ENCODE measurements at regions not wholly inside any gene's neighbourhood (a gene's known extent, or its start where the extent isn't known, plus 50 kb on each side); places are given as distances from the start of the nearest gene placed in this dataset.

DNA sequence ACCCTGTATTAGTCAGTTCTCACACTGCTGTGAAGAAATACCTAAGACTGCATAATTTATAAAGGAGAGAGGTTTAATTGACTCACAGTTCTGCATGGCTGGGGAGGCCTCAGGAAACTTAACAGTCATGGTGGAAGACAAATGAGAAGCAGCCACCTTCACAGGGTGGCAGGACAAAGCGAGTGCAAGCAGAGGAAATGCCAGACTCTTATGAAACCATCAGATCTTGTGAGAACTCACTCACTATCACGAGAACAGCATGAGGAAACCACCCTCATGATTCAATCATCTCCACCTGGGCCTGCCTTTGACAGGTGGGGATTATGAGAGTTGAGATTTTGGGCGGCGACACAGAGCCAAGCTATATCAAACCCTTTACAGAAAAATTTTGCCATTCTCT lies 722.4 kb downstream of the RAB28 start:
- intact Hi-C loops (cut with DNase I) = no loop called here
- DNase-seq (no peak), ATAC-seq (no peak)
- no peaks in the 10 kb centered on the region for H3K4me1 ChIP-seq
- H3K9me3 ChIP-seq = no peaks in the 10 kb centered on the region
- 69 to 77% (median 76%) methylated on average over 4 of the region's 4 CpGs for WGBS, 3 donors
- no peaks in the 10 kb centered on the region for H3K36me3 ChIP-seq (ENCODE audit: insufficient read depth in 1 of 2, low read depth in 1 of 2)
- H3K27me3 ChIP-seq (ENCODE audit: insufficient read depth in 3 of 3, low read length in 2 of 3) = no peaks in the 10 kb centered on the region
- no peak overlapping the region for H3K4me3 ChIP-seq
- TF ChIP-seq, protein P1, sequence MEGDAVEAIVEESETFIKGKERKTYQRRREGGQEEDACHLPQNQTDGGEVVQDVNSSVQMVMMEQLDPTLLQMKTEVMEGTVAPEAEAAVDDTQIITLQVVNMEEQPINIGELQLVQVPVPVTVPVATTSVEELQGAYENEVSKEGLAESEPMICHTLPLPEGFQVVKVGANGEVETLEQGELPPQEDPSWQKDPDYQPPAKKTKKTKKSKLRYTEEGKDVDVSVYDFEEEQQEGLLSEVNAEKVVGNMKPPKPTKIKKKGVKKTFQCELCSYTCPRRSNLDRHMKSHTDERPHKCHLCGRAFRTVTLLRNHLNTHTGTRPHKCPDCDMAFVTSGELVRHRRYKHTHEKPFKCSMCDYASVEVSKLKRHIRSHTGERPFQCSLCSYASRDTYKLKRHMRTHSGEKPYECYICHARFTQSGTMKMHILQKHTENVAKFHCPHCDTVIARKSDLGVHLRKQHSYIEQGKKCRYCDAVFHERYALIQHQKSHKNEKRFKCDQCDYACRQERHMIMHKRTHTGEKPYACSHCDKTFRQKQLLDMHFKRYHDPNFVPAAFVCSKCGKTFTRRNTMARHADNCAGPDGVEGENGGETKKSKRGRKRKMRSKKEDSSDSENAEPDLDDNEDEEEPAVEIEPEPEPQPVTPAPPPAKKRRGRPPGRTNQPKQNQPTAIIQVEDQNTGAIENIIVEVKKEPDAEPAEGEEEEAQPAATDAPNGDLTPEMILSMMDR (IDR thresholded peaks at IDR 0.05) = no peak
- no peak overlapping the region for H3K27ac ChIP-seq

DNA sequence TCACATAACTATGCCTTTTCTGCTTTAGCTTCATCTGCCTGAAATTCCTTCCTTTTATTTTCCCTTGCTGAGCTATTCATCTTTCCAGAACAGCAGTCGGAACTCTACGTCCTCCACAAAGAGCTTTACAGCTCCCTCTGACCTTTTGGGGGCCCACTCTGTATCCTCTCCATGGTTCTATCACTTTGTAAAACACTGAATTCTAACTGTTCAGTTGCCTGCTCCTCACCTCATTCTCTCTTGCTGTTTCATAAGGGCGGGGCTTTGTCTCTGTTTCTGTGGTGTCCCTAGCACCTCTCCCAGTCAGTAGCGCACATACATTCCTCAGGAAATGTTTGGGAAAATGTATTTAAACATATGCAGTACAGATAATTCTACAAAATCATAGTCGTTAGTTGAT lies 737.0 kb downstream of the RAB28 start:
- Histone ChIP-seq H3K4me1 (no peaks in the 10 kb centered on the region), H3K27ac (no peak overlapping the region), H3K36me3 (ENCODE audit: insufficient read depth in 1 of 2, low read depth in 1 of 2) (no peaks in the 10 kb centered on the region), H3K27me3 (ENCODE audit: insufficient read depth in 3 of 3, low read length in 2 of 3) (no peaks in the 10 kb centered on the region), H3K9me3 (no peaks in the 10 kb centered on the region), H3K4me3 (no peak overlapping the region)
- intact Hi-C loops (cut with DNase I) = no loop called here
- no peak for DNase-seq
- TF ChIP-seq, protein P1 (IDR thresholded peaks at IDR 0.05) = no peak
- ATAC-seq = no peak
- 62 to 75% (median 67%) methylated on average over 5 of the region's 5 CpGs for WGBS, 3 donors

DNA sequence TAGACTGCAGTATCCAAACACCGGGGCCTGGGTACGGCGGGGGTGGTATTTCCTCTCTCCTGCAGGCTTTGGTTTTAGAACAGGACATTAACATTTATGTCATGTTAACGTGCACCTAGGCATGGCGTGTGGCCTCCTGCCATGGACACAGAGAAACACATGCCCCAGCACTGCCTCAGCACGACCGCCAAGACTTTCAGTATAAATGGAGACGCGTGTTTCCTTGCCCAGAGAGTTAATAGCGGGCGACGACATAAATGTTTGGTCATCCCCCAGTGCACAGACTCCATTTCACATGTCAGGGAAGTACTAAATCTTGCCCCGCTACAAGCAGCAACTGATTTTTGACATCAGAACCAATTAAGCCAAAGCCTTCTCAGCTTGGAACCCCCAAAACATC lies 737.9 kb downstream of the RAB28 start:
- DNase-seq (no peak), ATAC-seq (no peak)
- WGBS, 3 donors = 72 to 78% (median 72%) methylated on average over 13 of the region's 13 CpGs
- intact Hi-C loops (cut with DNase I) = no loop called here
- TF ChIP-seq, protein P1 (IDR thresholded peaks at IDR 0.05) = no peak
- Histone ChIP-seq H3K4me1 (no peaks in the 10 kb centered on the region), H3K27ac (no peak overlapping the region), H3K27me3 (ENCODE audit: insufficient read depth in 3 of 3, low read length in 2 of 3) (no peaks in the 10 kb centered on the region), H3K4me3 (no peak overlapping the region), H3K9me3 (no peaks in the 10 kb centered on the region), H3K36me3 (ENCODE audit: insufficient read depth in 1 of 2, low read depth in 1 of 2) (no peaks in the 10 kb centered on the region)

DNA sequence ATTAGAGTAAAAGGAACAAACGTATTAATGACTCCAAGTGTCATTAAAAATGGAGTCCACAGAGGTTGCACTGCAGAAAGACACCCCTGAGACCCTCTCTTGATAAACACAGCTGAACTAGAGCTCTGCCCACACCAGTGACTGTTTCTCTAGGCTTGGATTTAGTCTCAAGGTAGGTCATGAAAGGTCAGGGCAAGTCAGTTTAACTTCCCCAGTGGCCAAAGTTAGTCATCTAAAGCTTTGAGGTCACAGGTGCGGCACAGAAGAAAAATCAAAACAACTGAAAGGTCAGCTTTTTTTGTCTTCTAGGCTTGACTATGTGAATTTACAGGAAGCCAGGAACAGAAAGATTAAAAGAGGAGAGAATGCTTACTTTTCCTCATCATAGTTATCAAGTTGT lies 749.6 kb downstream of the RAB28 start:
- Histone ChIP-seq H3K4me3 (no peak overlapping the region), H3K27ac (no peak overlapping the region), H3K36me3 (ENCODE audit: insufficient read depth in 1 of 2, low read depth in 1 of 2) (no peaks in the 10 kb centered on the region), H3K9me3 (no peaks in the 10 kb centered on the region), H3K4me1 (no peaks in the 10 kb centered on the region), H3K27me3 (ENCODE audit: insufficient read depth in 3 of 3, low read length in 2 of 3) (peaks cover 0 to 5% (median 3%) of the 10 kb centered on the region in 3 donors)
- intact Hi-C loops (cut with DNase I) = loop anchor here in 1 of 2 donors (5.0 kb wide), 1 partner anchor 813 kb away; no protein-coding TSS in a partner anchor
- ATAC-seq = no peak
- TF ChIP-seq, protein P1 (IDR thresholded peaks at IDR 0.05) = no peak
- WGBS, 3 donors = 16 to 31% (median 26%) methylated on average over 2 of the region's 2 CpGs
- no peak for DNase-seq

DNA sequence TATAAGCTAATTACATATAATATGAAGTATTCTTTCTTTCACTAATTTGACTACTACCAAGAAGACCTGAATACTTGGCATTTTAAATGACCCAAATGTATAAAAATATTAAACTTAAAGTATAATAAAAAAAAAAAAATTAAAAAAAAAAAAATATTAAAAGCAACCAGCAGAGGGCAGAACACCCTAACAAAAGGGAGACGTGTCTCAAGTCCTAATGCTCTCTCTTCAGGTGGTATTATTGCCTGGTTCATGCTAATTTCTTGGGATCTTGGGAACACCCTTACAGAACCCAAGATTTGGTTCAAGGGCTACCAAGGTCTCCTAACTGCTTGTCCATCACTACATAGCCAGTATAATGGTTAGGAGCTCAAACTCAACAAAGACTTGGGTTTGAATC lies 754.8 kb downstream of the RAB28 start:
- intact Hi-C loops (cut with DNase I) = no loop called here
- H3K27me3 ChIP-seq (ENCODE audit: insufficient read depth in 3 of 3, low read length in 2 of 3) = peaks cover 0 to 5% (median 3%) of the 10 kb centered on the region in 3 donors
- H3K4me1 ChIP-seq = no peaks in the 10 kb centered on the region
- H3K36me3 ChIP-seq (ENCODE audit: insufficient read depth in 1 of 2, low read depth in 1 of 2) = no peaks in the 10 kb centered on the region
- DNase-seq (no peak), ATAC-seq (no peak)
- TF ChIP-seq, protein P1 (IDR thresholded peaks at IDR 0.05) = peak; percentile 35
- no peak overlapping the region for H3K4me3 ChIP-seq
- no peaks in the 10 kb centered on the region for H3K9me3 ChIP-seq
- H3K27ac ChIP-seq = no peak overlapping the region
- WGBS, 3 donors = 0% methylated on average over 1 of the region's 1 CpG
